ENCODE measurements at regions not wholly inside any gene's neighbourhood (a gene's known extent, or its start where the extent isn't known, plus 50 kb on each side); places are given as distances from the start of the nearest gene placed in this dataset.
A peak's percentile ranks its signal among the peaks of the same experiment; 100 is the strongest.

DNA sequence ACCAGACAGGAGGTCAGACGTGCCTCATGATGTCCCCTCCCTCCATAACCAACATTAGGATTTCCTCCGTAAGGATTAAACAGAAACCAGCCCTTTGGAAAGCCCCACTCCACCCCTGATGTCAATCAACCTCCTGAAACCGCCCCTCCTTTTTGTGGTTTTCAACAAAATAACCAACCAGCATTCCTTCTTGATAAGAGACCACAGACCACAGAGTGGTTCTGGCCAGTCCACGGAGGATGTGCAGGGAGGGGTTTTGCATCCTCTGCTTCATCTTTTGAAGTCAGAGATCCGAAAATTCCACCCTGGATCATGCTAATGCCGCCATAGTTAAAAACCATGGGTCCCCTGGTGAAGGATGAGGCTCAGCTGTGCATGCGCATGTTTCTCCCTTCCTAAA, 180.0 kb upstream of the CCDC150 start (continued):
- TF ChIP-seq, protein P1, sequence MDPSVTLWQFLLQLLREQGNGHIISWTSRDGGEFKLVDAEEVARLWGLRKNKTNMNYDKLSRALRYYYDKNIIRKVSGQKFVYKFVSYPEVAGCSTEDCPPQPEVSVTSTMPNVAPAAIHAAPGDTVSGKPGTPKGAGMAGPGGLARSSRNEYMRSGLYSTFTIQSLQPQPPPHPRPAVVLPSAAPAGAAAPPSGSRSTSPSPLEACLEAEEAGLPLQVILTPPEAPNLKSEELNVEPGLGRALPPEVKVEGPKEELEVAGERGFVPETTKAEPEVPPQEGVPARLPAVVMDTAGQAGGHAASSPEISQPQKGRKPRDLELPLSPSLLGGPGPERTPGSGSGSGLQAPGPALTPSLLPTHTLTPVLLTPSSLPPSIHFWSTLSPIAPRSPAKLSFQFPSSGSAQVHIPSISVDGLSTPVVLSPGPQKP (CRISPR knock-in tag; IDR thresholded peaks at IDR 0.05): no peak
- TF ChIP-seq SMARCE1 (IDR thresholded peaks at IDR 0.05): peak; percentile 38; the same call in 1 of the 2 replicates
- TF ChIP-seq, protein P2, sequence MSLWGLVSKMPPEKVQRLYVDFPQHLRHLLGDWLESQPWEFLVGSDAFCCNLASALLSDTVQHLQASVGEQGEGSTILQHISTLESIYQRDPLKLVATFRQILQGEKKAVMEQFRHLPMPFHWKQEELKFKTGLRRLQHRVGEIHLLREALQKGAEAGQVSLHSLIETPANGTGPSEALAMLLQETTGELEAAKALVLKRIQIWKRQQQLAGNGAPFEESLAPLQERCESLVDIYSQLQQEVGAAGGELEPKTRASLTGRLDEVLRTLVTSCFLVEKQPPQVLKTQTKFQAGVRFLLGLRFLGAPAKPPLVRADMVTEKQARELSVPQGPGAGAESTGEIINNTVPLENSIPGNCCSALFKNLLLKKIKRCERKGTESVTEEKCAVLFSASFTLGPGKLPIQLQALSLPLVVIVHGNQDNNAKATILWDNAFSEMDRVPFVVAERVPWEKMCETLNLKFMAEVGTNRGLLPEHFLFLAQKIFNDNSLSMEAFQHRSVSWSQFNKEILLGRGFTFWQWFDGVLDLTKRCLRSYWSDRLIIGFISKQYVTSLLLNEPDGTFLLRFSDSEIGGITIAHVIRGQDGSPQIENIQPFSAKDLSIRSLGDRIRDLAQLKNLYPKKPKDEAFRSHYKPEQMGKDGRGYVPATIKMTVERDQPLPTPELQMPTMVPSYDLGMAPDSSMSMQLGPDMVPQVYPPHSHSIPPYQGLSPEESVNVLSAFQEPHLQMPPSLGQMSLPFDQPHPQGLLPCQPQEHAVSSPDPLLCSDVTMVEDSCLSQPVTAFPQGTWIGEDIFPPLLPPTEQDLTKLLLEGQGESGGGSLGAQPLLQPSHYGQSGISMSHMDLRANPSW (CRISPR knock-in tag; IDR thresholded peaks at IDR 0.05): no peak
- TF ChIP-seq PHB2 (IDR thresholded peaks at IDR 0.05; ENCODE audit: low read depth): no peak
- no peak for TF ChIP-seq ETV1 (tag; conservative IDR thresholded peaks at IDR 0.05; ENCODE audit: low read depth)
- no peak for TF ChIP-seq RBM39 (optimal IDR thresholded peaks at IDR 0.05; ENCODE audit: low read depth, low read length)
- TF ChIP-seq ESRRA (IDR thresholded peaks at IDR 0.05; ENCODE audit: borderline replicate concordance, low read depth): peak; percentile 98; the same call in 1 of the 2 replicates
- TF ChIP-seq, protein P3, sequence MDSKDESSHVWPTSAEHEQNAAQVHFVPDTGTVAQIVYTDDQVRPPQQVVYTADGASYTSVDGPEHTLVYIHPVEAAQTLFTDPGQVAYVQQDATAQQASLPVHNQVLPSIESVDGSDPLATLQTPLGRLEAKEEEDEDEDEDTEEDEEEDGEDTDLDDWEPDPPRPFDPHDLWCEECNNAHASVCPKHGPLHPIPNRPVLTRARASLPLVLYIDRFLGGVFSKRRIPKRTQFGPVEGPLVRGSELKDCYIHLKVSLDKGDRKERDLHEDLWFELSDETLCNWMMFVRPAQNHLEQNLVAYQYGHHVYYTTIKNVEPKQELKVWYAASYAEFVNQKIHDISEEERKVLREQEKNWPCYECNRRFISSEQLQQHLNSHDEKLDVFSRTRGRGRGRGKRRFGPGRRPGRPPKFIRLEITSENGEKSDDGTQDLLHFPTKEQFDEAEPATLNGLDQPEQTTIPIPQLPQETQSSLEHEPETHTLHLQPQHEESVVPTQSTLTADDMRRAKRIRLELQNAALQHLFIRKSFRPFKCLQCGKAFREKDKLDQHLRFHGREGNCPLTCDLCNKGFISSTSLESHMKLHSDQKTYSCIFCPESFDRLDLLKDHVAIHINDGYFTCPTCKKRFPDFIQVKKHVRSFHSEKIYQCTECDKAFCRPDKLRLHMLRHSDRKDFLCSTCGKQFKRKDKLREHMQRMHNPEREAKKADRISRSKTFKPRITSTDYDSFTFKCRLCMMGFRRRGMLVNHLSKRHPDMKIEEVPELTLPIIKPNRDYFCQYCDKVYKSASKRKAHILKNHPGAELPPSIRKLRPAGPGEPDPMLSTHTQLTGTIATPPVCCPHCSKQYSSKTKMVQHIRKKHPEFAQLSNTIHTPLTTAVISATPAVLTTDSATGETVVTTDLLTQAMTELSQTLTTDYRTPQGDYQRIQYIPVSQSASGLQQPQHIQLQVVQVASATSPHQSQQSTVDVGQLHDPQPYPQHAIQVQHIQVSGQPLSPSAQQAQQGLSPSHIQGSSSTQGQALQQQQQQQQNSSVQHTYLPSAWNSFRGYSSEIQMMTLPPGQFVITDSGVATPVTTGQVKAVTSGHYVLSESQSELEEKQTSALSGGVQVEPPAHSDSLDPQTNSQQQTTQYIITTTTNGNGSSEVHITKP (IDR thresholded peaks at IDR 0.05; ENCODE audit: partially characterized antibody): peak; percentile 57
- TF ChIP-seq KAT7 (CRISPR knock-in tag; IDR thresholded peaks at IDR 0.05; ENCODE audit: borderline replicate concordance): no peak
- TF ChIP-seq, protein P4, sequence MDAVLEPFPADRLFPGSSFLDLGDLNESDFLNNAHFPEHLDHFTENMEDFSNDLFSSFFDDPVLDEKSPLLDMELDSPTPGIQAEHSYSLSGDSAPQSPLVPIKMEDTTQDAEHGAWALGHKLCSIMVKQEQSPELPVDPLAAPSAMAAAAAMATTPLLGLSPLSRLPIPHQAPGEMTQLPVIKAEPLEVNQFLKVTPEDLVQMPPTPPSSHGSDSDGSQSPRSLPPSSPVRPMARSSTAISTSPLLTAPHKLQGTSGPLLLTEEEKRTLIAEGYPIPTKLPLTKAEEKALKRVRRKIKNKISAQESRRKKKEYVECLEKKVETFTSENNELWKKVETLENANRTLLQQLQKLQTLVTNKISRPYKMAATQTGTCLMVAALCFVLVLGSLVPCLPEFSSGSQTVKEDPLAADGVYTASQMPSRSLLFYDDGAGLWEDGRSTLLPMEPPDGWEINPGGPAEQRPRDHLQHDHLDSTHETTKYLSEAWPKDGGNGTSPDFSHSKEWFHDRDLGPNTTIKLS (IDR thresholded peaks at IDR 0.05; ENCODE audit: borderline replicate concordance, low read depth): no peak
- 0 out of 2 replicates have a peak, but pooled peaks have one; percentile 6 for TF ChIP-seq NCOR1 (IDR thresholded peaks at IDR 0.05)
- TF ChIP-seq MAZ (CRISPR knock-in tag; conservative IDR thresholded peaks at IDR 0.05 in 1 of 2, IDR thresholded peaks at IDR 0.05 in 1 of 2): peak; percentile 43 to 46; a peak in 2 of 4 replicates
- no peak for TF ChIP-seq DACH1 (IDR thresholded peaks at IDR 0.05; ENCODE audit: partially characterized antibody)
- peak; percentile 90 for TF ChIP-seq RUNX1 (IDR thresholded peaks at IDR 0.05; ENCODE audit: low read depth)
- no peak for TF ChIP-seq GABPA (tag; conservative IDR thresholded peaks at IDR 0.05; ENCODE audit: low read depth)
